Astrocyte (in vitro differentiated cells and primary cell): ENCODE measurements at regions not wholly inside any gene's neighbourhood (a gene's known extent, or its start where the extent isn't known, plus 50 kb on each side); places are given as distances from the start of the nearest gene placed in this dataset.

ENCODE experiments used
- DNase-seq: peaks from one replicate; pipeline ENCODE4 v3.0.0-alpha.2; 2010; ENCODE audit warnings: low read depth
- FAIRE-seq: peaks from 2 replicates; lab custom pipeline; 2011; peaks lifted over from hg19 to GRCh38; lab: Jason Lieb, UNC
- H2AFZ ChIP-seq: 2 replicates; pipeline ENCODE4 v1.6.0; 2012; ENCODE audit warnings: low read depth, low read length, inconsistent platforms
- H3K27ac ChIP-seq: 2 replicates; pipeline ENCODE4 v1.5.1; 2011; ENCODE audit warnings: low read depth, low read length, inconsistent platforms
- H3K27me3 ChIP-seq: 2 replicates; pipeline ENCODE4 v1.6.0; 2011; ENCODE audit warnings: low read length, inconsistent platforms; ENCODE audit not compliant: insufficient read depth
- H3K36me3 ChIP-seq: 2 replicates; pipeline ENCODE4 v1.5.1; 2011; ENCODE audit warnings: low read length, inconsistent platforms; ENCODE audit not compliant: insufficient read depth
- H3K4me1 ChIP-seq: 2 replicates; pipeline ENCODE4 v1.5.1; 2011; ENCODE audit warnings: low read length, inconsistent platforms; ENCODE audit not compliant: insufficient read depth
- H3K4me2 ChIP-seq: 2 replicates; pipeline ENCODE4 v1.6.0; 2012; ENCODE audit warnings: low read length, inconsistent platforms
- H3K4me3 ChIP-seq: 2 replicates; pipeline ENCODE4 v1.5.1; 2011; ENCODE audit warnings: low read depth, mild to moderate bottlenecking, low read length, inconsistent platforms; ENCODE audit not compliant: insufficient read depth
- H3K79me2 ChIP-seq: 2 replicates; pipeline ENCODE4 v1.6.0; 2012; ENCODE audit warnings: mild to moderate bottlenecking, low read length, inconsistent platforms; ENCODE audit not compliant: insufficient read depth
- H3K9ac ChIP-seq: 2 replicates; pipeline ENCODE4 v1.6.0; 2012; ENCODE audit warnings: mild to moderate bottlenecking, low read length, inconsistent platforms
- H3K9me3 ChIP-seq: 2 replicates; pipeline ENCODE4 v1.5.1; 2012; ENCODE audit warnings: low read depth, mild to moderate bottlenecking, low read length, inconsistent platforms; ENCODE audit not compliant: insufficient read depth
- H4K20me1 ChIP-seq: 2 replicates; pipeline ENCODE4 v1.6.0; 2012; ENCODE audit warnings: low read length, inconsistent platforms; ENCODE audit not compliant: insufficient read depth
- H3K27ac Mint-ChIP-seq: one replicate; pipeline ENCODE4 v1.8.0; 2021; ENCODE audit warnings: mild to moderate bottlenecking, mixed read lengths; ENCODE audit not compliant: unreplicated experiment
- H3K27me3 Mint-ChIP-seq: one replicate; pipeline ENCODE4 v1.8.0; 2021; ENCODE audit warnings: low read depth, mixed read lengths; ENCODE audit not compliant: unreplicated experiment
- H3K36me3 Mint-ChIP-seq: one replicate; pipeline ENCODE4 v1.8.0; 2021; ENCODE audit warnings: low read depth, mixed read lengths; ENCODE audit not compliant: unreplicated experiment
- H3K4me1 Mint-ChIP-seq: one replicate; pipeline ENCODE4 v1.8.0; 2021; ENCODE audit warnings: low read depth, mixed read lengths; ENCODE audit not compliant: unreplicated experiment
- H3K4me3 Mint-ChIP-seq: one replicate; pipeline ENCODE4 v1.8.0; 2021; ENCODE audit warnings: mild to moderate bottlenecking, moderate library complexity, mixed read lengths; ENCODE audit not compliant: unreplicated experiment
- H3K9me3 Mint-ChIP-seq: one replicate; pipeline ENCODE4 v1.8.0; 2021; ENCODE audit warnings: mild to moderate bottlenecking, mixed read lengths; ENCODE audit not compliant: unreplicated experiment
- CTCF ChIP-seq: IDR thresholded peaks from 2 replicates; pipeline ENCODE4 v1.5.1; 2011; ENCODE audit warnings: low read depth, mild to moderate bottlenecking, inconsistent platforms, low read length, moderate library complexity; ENCODE audit not compliant: insufficient read depth
- EZH2 ChIP-seq: IDR thresholded peaks from 2 replicates; pipeline ENCODE4 v1.6.1; 2012; ENCODE audit warnings: mild to moderate bottlenecking, low read length, inconsistent platforms; ENCODE audit not compliant: insufficient read depth

- no peak for TF ChIP-seq CTCF
- H3K36me3 ChIP-seq: no peaks in the 10 kb centered on the region
- no peak overlapping the region for H3K4me3 Mint-ChIP-seq
- H3K27ac Mint-ChIP-seq: no peak overlapping the region
- no peak overlapping the region for H2AFZ ChIP-seq
- FAIRE-seq: no peak
- H3K4me2 ChIP-seq: no peak overlapping the region
- no peaks in the 10 kb centered on the region for H3K9me3 ChIP-seq
- H3K27me3 ChIP-seq: no peaks in the 10 kb centered on the region
- no peaks in the 10 kb centered on the region for H3K27me3 Mint-ChIP-seq
- DNase-seq: no peak
- H3K9me3 Mint-ChIP-seq: peaks cover 2% of the 10 kb centered on the region
- H3K4me1 ChIP-seq: no peaks in the 10 kb centered on the region
- peaks cover 21% of the 10 kb centered on the region for H3K4me1 Mint-ChIP-seq
- no peak overlapping the region for H3K4me3 ChIP-seq
- no peaks in the 10 kb centered on the region for H3K36me3 Mint-ChIP-seq
- H3K9ac ChIP-seq: no peak overlapping the region
- H4K20me1 ChIP-seq: no peaks in the 10 kb centered on the region
- no peaks in the 10 kb centered on the region for H3K79me2 ChIP-seq
- H3K27ac ChIP-seq: no peak overlapping the region
These were observed 363.4 kb upstream of the ZNF608 start for GRCh38 chr5:125109816-125110215.

DNA sequence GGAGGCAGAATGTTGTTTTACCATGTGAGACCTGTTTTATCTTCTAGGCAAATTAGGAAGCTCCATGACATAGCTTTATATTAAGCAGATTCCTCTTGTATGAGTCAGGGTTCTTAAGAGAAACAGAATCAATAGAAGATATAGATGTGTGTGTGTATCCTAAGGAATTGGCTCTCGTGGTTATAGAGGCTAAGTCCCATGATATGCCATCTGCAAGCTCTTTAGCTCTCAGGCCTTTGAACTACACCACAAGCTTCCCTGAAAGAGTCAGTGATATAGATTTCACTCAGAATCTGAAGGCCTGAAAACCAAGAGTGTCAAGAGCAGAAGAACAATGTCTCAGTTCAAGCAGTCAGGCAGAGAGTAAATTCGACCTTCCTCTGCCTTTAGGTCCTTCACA is 365.8 kb upstream of the ZNF608 start:
- TF ChIP-seq CTCF: no peak
- no peak for TF ChIP-seq EZH2
- Mint-ChIP-seq H3K27ac (peak overlapping the region; percentile 87), H3K27me3 (no peaks in the 10 kb centered on the region), H3K36me3 (no peaks in the 10 kb centered on the region), H3K4me1 (peaks cover 21% of the 10 kb centered on the region), H3K9me3 (peaks cover 2% of the 10 kb centered on the region), H3K4me3 (no peak overlapping the region)
- no peaks in the 10 kb centered on the region for H3K27me3 ChIP-seq
- H3K4me2 ChIP-seq: no peak overlapping the region
- FAIRE-seq (no peak), DNase-seq (peak; percentile 51)
- no peaks in the 10 kb centered on the region for H3K79me2 ChIP-seq
- no peaks in the 10 kb centered on the region for H3K36me3 ChIP-seq
- H3K4me1 ChIP-seq: no peaks in the 10 kb centered on the region
- H2AFZ ChIP-seq: no peak overlapping the region
- no peak overlapping the region for H3K9ac ChIP-seq
- H3K27ac ChIP-seq: no peak overlapping the region
- no peak overlapping the region for H3K4me3 ChIP-seq
- no peaks in the 10 kb centered on the region for H3K9me3 ChIP-seq
- no peaks in the 10 kb centered on the region for H4K20me1 ChIP-seq

DNA sequence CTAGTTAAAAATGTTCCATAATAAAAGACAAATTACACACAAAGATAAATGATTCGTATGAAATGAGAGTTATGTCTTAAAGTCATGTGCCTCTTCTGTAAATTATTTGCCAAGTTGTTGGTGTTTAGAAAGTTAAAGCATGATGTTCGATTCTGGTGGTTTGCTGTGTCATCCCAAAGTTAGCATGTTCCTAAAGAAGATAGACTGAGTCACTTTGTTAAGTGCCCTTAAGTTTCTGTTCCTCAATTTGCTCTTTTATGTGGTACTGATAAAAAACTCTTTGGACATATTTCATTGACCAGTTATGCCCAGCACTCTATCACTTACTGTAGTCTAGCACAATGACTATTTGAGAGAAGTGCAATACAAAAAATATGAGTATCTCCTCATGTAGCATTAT is 366.9 kb upstream of the ZNF608 start:
- DNase-seq (no peak), FAIRE-seq (no peak)
- Histone ChIP-seq H3K4me2 (no peak overlapping the region), H3K27me3 (no peaks in the 10 kb centered on the region), H3K4me1 (no peaks in the 10 kb centered on the region), H3K36me3 (no peaks in the 10 kb centered on the region), H3K27ac (no peak overlapping the region), H2AFZ (no peak overlapping the region), H4K20me1 (no peaks in the 10 kb centered on the region), H3K4me3 (no peak overlapping the region), H3K9ac (no peak overlapping the region), H3K9me3 (no peaks in the 10 kb centered on the region), H3K79me2 (no peaks in the 10 kb centered on the region)
- no peak overlapping the region for H3K4me3 Mint-ChIP-seq
- H3K4me1 Mint-ChIP-seq: peaks cover 27% of the 10 kb centered on the region
- H3K9me3 Mint-ChIP-seq: peaks cover 10% of the 10 kb centered on the region
- H3K27ac Mint-ChIP-seq: peak overlapping the region; percentile 19
- no peaks in the 10 kb centered on the region for H3K36me3 Mint-ChIP-seq
- H3K27me3 Mint-ChIP-seq: no peaks in the 10 kb centered on the region
- no peak for TF ChIP-seq EZH2
- no peak for TF ChIP-seq CTCF
